Natural killer cell (primary cell): ENCODE measurements at regions not wholly inside any gene's neighbourhood (a gene's known extent, or its start where the extent isn't known, plus 50 kb on each side); places are given as distances from the start of the nearest gene placed in this dataset.

Source experiments
- ATAC-seq, 3 donors: fragments of 150-1000 bp in 2 of 3; fragments of 200-7000 bp in 1 of 3; cut with Tn5 transposase; 1 replicate in 1 of 3; 2 replicates in 2 of 3; pipeline ENCODE4 v1.10.0; 2021; ENCODE audit warnings: mild to moderate bottlenecking in 2 of 3, moderate library complexity in 2 of 3
- DNase-seq, 2 donors: peaks; one replicate each; pipeline versions ENCODE4 v3.0.0 to v3.0.0-alpha.2; 2013 to 2021; ENCODE audit warnings: mixed read lengths in 1 of 2
- H3K27ac ChIP-seq: one replicate; pipeline ENCODE4 v1.5.1; 2013; ENCODE audit warnings: mild to moderate bottlenecking, low read length
- H3K27me3 ChIP-seq: one replicate; pipeline ENCODE4 v1.6.1; 2013; ENCODE audit warnings: low read length; ENCODE audit not compliant: control insufficient read depth, insufficient read depth
- H3K36me3 ChIP-seq: one replicate; pipeline ENCODE4 v1.6.1; 2013; ENCODE audit warnings: low read length; ENCODE audit not compliant: control insufficient read depth, insufficient read depth
- H3K4me1 ChIP-seq: one replicate; pipeline ENCODE4 v1.6.1; 2013; ENCODE audit warnings: low read length; ENCODE audit not compliant: control insufficient read depth, insufficient read depth
- H3K4me3 ChIP-seq: one replicate; pipeline ENCODE4 v1.5.1; 2013; ENCODE audit warnings: low read length
- H3K9me3 ChIP-seq: one replicate; pipeline ENCODE4 v1.6.1; 2013; ENCODE audit warnings: low read length; ENCODE audit not compliant: control insufficient read depth, insufficient read depth
- H3K27ac Mint-ChIP-seq, 2 donors: one replicate each; pipeline ENCODE4 v1.8.0; 2022; ENCODE audit warnings: mild to moderate bottlenecking in 2 of 2, mixed read lengths in 2 of 2, moderate library complexity in 1 of 2
- H3K27me3 Mint-ChIP-seq, 2 donors: one replicate each; pipeline ENCODE4 v1.8.0; 2022; ENCODE audit warnings: low read depth in 2 of 2, mixed read lengths in 2 of 2
- H3K36me3 Mint-ChIP-seq: one replicate; pipeline ENCODE4 v1.8.0; 2022; ENCODE audit warnings: mixed read lengths
- H3K4me1 Mint-ChIP-seq, 2 donors: one replicate each; pipeline ENCODE4 v1.8.0; 2022; ENCODE audit warnings: mixed read lengths in 2 of 2
- H3K4me3 Mint-ChIP-seq: one replicate; pipeline ENCODE4 v1.8.0; 2022; ENCODE audit warnings: mild to moderate bottlenecking, moderate library complexity, mixed read lengths
- H3K9me3 Mint-ChIP-seq, 2 donors: one replicate each; pipeline ENCODE4 v1.8.0; 2022; ENCODE audit warnings: mixed read lengths in 2 of 2
- CTCF ChIP-seq: fragments of 200-600 bp; IDR thresholded peaks from one replicate; pipeline ENCODE4 v1.8.0; 2022; ENCODE audit warnings: antibody characterized with exemption
- WGBS: methylation state at CpG from one replicate; pipeline ENCODE4 v1.1.7; 2013; ENCODE audit warnings: missing lambda C conversion rate; ENCODE audit not compliant: insufficient coverage; 5-methylcytosine and 5-hydroxymethylcytosine counted together
- intact Hi-C: fragments of 100-400 bp; cut with micrococcal nuclease; formaldehyde crosslinking; loops from one replicate; pipeline ENCODE4 v1.14.2; 2022

GRCh38 chr9:99594056-99594780 is 227.5 kb upstream of the NR4A3 start:
- intact Hi-C loops: no loop called here

GRCh38 chr9:99595796-99596195 is 225.9 kb upstream of the NR4A3 start:
- Mint-ChIP-seq H3K4me3 (no peak overlapping the region), H3K27ac (peak overlapping the region in 1 of 2 donors; percentile 80), H3K27me3 (peaks cover 0 to 7% of the 10 kb centered on the region in 2 donors), H3K36me3 (no peaks in the 10 kb centered on the region), H3K4me1 (peaks cover 7% of the 10 kb centered on the region in 2 donors), H3K9me3 (no peaks in the 10 kb centered on the region)
- Histone ChIP-seq H3K27me3 (no peaks in the 10 kb centered on the region), H3K4me3 (no peak overlapping the region), H3K4me1 (no peaks in the 10 kb centered on the region), H3K27ac (no peak overlapping the region), H3K9me3 (no peaks in the 10 kb centered on the region), H3K36me3 (no peaks in the 10 kb centered on the region)
- DNase-seq (peak in 1 of 2 donors; percentile 19), ATAC-seq (peak; percentile 46 to 59 (median 55))
- 17% methylated on average over 5 of the region's 5 CpGs for WGBS
- TF ChIP-seq CTCF: no peak
- intact Hi-C loops: no loop called here

More at GRCh38 chr9:99594056-99594780, 227.5 kb upstream of the NR4A3 start:
- ATAC-seq (no peak), DNase-seq (no peak)
- Mint-ChIP-seq H3K27me3 (peaks cover 0 to 10% of the 10 kb centered on the region in 2 donors), H3K36me3 (no peaks in the 10 kb centered on the region), H3K27ac (no peak overlapping the region), H3K4me3 (no peak overlapping the region), H3K9me3 (no peaks in the 10 kb centered on the region), H3K4me1 (peaks cover 7% of the 10 kb centered on the region in 2 donors)
- H3K27me3 ChIP-seq: no peaks in the 10 kb centered on the region
- H3K4me3 ChIP-seq: no peak overlapping the region
- no peaks in the 10 kb centered on the region for H3K36me3 ChIP-seq
- no peak overlapping the region for H3K27ac ChIP-seq
- H3K4me1 ChIP-seq: no peaks in the 10 kb centered on the region
- 92% methylated on average over 3 of the region's 4 CpGs for WGBS
- H3K9me3 ChIP-seq: no peaks in the 10 kb centered on the region
- no peak for TF ChIP-seq CTCF

GRCh38 chr9:99601571-99602111 is 220.0 kb upstream of the NR4A3 start:
- Mint-ChIP-seq H3K36me3 (no peaks in the 10 kb centered on the region), H3K4me3 (no peak overlapping the region), H3K4me1 (no peaks in the 10 kb centered on the region), H3K27me3 (peaks cover 11 to 21% of the 10 kb centered on the region in 2 donors), H3K27ac (no peak overlapping the region), H3K9me3 (no peaks in the 10 kb centered on the region)
- WGBS: 24% methylated on average over 6 of the region's 6 CpGs
- no peaks in the 10 kb centered on the region for H3K36me3 ChIP-seq
- no peaks in the 10 kb centered on the region for H3K4me1 ChIP-seq
- no peak for ATAC-seq
- TF ChIP-seq CTCF: no peak
- H3K9me3 ChIP-seq: no peaks in the 10 kb centered on the region
- intact Hi-C loops: no loop called here
- H3K4me3 ChIP-seq: no peak overlapping the region
- DNase-seq: no peak
- no peak overlapping the region for H3K27ac ChIP-seq
- no peaks in the 10 kb centered on the region for H3K27me3 ChIP-seq

GRCh38 chr9:99602854-99603253 is 218.8 kb upstream of the NR4A3 start:
- no peaks in the 10 kb centered on the region for H3K36me3 ChIP-seq
- Mint-ChIP-seq H3K4me3 (no peak overlapping the region), H3K27ac (no peak overlapping the region), H3K27me3 (peaks cover 7 to 21% of the 10 kb centered on the region in 2 donors), H3K9me3 (no peaks in the 10 kb centered on the region), H3K4me1 (no peaks in the 10 kb centered on the region), H3K36me3 (no peaks in the 10 kb centered on the region)
- no peak for TF ChIP-seq CTCF
- intact Hi-C loops: no loop called here
- H3K9me3 ChIP-seq: no peaks in the 10 kb centered on the region
- DNase-seq (no peak), ATAC-seq (no peak)
- H3K27ac ChIP-seq: no peak overlapping the region
- no peaks in the 10 kb centered on the region for H3K27me3 ChIP-seq
- no peaks in the 10 kb centered on the region for H3K4me1 ChIP-seq
- no peak overlapping the region for H3K4me3 ChIP-seq
